ENCODE measurements at regions not wholly inside any gene's neighbourhood (a gene's known extent, or its start where the extent isn't known, plus 50 kb on each side); places are given as distances from the start of the nearest gene placed in this dataset.

DNA sequence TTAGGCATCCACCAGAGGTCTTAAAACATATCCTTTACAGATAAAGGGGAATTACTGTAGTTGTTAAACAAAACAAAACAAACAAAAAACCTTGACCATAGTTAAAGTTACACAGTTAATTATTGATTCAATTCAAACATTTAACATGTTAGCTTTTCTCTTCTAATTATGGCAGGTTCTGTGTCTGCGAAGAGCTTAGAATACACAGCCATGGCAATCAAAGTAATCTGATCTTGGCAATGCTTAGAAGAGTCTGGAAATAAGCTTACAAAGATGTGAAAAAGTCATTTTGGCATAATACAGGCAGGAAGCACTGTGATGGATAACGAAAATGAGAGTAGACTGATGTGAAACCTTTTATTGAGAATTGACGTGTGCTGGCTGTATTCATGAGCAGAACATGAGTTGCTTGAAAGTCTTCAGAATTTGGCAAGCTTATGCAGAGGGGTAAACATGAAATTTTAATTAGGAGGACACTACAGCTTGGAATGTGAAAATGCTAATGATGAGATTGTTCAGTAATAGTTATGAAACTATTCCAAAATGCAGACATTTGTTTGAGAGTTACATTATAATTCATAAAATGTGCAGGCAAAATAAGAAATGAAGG, 629.6 kb downstream of the FSCB start:
- FAIRE-seq, result no peak
- H3K27ac ChIP-seq, result no peak overlapping the region
- no peaks in the 10 kb centered on the region for H3K27me3 ChIP-seq
- intact Hi-C loops (cut with DNase I), result no loop called here
- H3K4me1 ChIP-seq, result peaks cover 0 to 17% (median 0%) of the 10 kb centered on the region in 3 donors
- no peak for ATAC-seq
- TF ChIP-seq, protein P1, sequence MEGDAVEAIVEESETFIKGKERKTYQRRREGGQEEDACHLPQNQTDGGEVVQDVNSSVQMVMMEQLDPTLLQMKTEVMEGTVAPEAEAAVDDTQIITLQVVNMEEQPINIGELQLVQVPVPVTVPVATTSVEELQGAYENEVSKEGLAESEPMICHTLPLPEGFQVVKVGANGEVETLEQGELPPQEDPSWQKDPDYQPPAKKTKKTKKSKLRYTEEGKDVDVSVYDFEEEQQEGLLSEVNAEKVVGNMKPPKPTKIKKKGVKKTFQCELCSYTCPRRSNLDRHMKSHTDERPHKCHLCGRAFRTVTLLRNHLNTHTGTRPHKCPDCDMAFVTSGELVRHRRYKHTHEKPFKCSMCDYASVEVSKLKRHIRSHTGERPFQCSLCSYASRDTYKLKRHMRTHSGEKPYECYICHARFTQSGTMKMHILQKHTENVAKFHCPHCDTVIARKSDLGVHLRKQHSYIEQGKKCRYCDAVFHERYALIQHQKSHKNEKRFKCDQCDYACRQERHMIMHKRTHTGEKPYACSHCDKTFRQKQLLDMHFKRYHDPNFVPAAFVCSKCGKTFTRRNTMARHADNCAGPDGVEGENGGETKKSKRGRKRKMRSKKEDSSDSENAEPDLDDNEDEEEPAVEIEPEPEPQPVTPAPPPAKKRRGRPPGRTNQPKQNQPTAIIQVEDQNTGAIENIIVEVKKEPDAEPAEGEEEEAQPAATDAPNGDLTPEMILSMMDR (IDR thresholded peaks at IDR 0.05), result no peak
- no peaks in the 10 kb centered on the region for H3K9me3 ChIP-seq
- no peak overlapping the region for H3K4me3 ChIP-seq
- WGBS, 2 donors, result 9% methylated on average over 3 of the region's 3 CpGs
- DNase-seq, result no peak
- no peaks in the 10 kb centered on the region for H3K36me3 ChIP-seq

DNA sequence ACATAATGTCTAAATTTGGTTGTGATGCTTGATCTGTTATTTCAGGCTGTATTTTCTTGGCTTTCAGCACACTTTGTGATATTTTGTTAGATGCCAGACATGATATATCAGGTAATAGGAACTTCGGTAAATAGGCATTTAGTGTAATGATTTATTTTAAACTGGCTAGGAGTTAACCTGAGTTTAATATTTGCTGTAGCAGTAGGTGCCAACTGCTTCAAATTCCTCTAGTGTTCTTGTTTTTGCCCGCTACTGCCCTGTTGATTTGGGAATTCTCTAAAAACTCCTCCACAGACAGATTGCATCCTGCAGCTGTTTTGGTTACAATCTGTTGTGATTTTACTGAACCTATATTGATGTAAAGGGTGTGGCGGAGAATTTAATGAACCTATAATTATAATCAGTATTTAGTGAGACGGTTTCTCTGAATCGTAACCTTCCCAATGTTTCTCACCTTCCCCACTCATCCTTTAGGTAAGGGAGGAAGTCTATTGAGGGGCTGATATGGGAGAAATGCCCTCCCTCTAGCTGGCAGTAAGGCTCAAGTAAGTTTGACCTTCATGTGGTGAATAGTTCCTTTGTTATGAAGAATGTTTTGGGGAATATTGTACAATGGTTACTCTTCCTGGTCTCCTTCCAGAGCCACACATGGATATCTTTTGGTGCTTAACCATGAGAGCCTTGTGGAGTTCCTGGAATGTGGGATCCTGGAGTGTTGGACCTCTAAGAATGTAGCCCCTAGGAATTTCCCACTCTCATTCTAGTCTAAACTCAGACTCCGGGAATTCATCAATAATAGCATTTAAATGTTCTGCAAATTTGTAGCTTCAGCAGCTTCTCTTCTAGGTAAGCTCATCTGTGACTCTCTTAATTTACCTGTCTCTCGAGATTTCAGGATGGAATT, 634.1 kb downstream of the FSCB start:
- Histone ChIP-seq H3K4me1 (peaks cover 0 to 17% (median 0%) of the 10 kb centered on the region in 3 donors), H3K27me3 (no peaks in the 10 kb centered on the region), H3K27ac (peak overlapping the region in 1 of 4 donors; percentile 35), H3K36me3 (no peaks in the 10 kb centered on the region), H3K9me3 (no peaks in the 10 kb centered on the region), H3K4me3 (no peak overlapping the region)
- no peak for DNase-seq
- 37 to 43% methylated on average over 7 of the region's 7 CpGs for WGBS, 2 donors
- intact Hi-C loops (cut with DNase I), result no loop called here
- FAIRE-seq, result no peak
- peak in 3 of 4 donors; percentile 21 to 77 (median 46) for ATAC-seq
- TF ChIP-seq, protein P1 (IDR thresholded peaks at IDR 0.05), result no peak

DNA sequence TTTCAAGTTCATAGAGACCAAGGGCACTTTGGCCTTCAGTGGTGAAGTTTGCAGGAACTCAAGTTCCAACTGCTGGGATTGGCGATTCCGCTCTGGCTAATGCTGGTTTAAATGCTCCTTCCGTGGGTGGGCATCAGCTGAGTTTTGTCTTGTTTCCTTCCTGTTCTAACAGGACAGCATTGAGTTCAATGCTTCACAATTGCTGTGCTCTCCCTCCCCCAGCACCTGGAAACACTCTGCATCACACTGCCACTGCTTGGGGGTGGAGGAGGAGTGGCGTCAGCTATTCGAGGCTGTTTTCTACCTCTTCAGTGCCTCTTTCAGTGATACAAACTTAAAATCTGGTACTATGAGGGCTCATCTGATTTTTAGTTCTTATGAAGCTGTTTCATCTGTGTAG, 634.9 kb downstream of the FSCB start:
- no peak overlapping the region for H3K27ac ChIP-seq
- intact Hi-C loops (cut with DNase I), result no loop called here
- no peaks in the 10 kb centered on the region for H3K27me3 ChIP-seq
- H3K9me3 ChIP-seq, result no peaks in the 10 kb centered on the region
- no peak for FAIRE-seq
- 59 to 68% methylated on average over 5 of the region's 5 CpGs for WGBS, 2 donors
- peak in 1 of 4 donors; percentile 36 for ATAC-seq
- H3K4me1 ChIP-seq, result peaks cover 0 to 11% (median 0%) of the 10 kb centered on the region in 3 donors
- no peak for DNase-seq
- no peaks in the 10 kb centered on the region for H3K36me3 ChIP-seq
- H3K4me3 ChIP-seq, result no peak overlapping the region
- TF ChIP-seq, protein P1 (IDR thresholded peaks at IDR 0.05), result no peak

DNA sequence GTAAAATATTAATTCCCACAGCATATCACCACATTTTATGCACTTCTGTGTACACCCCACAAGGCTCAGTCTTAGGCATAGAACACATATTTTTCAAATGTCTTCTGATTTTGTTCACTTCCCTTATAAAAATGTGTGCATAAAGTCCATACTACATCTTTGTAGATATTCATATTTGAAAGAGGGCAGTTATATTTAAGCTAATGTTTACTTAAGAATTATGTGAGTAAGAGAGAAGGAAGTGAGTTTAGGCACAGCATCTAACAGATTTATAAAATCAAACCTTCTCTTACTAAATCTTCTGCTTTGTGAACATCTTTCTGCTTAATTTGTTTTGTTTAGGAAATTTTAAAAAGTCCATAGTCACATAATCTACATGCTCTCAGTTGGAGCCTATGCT, 648.1 kb downstream of the FSCB start:
- FAIRE-seq, result no peak
- no peaks in the 10 kb centered on the region for H3K36me3 ChIP-seq
- H3K9me3 ChIP-seq, result no peaks in the 10 kb centered on the region
- no peak overlapping the region for H3K4me3 ChIP-seq
- H3K4me1 ChIP-seq, result no peaks in the 10 kb centered on the region
- no peak overlapping the region for H3K27ac ChIP-seq
- no peaks in the 10 kb centered on the region for H3K27me3 ChIP-seq
- TF ChIP-seq, protein P1 (IDR thresholded peaks at IDR 0.05), result no peak
- ATAC-seq, result no peak
- DNase-seq, result no peak
- intact Hi-C loops (cut with DNase I), result no loop called here

DNA sequence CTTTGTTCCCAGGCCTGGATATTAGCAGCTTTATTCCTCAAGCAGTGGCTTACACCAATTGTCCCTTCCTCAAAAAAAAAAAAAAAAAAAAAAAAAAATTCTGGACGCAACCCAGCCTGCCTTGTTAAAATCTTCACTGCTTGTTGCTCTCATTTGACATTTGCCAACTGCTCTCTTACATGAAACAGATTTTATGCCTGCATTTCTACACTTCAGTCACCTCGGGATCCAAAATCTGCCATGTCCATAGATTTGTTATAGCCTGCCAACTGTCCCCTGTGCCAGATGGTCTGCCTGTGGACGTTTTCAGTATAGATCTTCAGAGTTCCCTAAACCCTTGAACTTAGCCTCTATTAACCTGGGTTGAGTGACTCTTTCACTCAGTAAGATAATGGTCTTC, 651.5 kb downstream of the FSCB start:
- ATAC-seq, result no peak
- Histone ChIP-seq H3K4me3 (no peak overlapping the region), H3K27ac (no peak overlapping the region), H3K36me3 (no peaks in the 10 kb centered on the region), H3K9me3 (no peaks in the 10 kb centered on the region), H3K4me1 (no peaks in the 10 kb centered on the region), H3K27me3 (no peaks in the 10 kb centered on the region)
- TF ChIP-seq, protein P1 (IDR thresholded peaks at IDR 0.05), result no peak
- no peak for DNase-seq
- intact Hi-C loops (cut with DNase I), result no loop called here
- WGBS, 2 donors, result 59 to 69% methylated on average over 3 of the region's 3 CpGs
- no peak for FAIRE-seq

Measured in pancreas (tissue), 10 donors.